ENCODE measurements at regions not wholly inside any gene's neighbourhood (a gene's known extent, or its start where the extent isn't known, plus 50 kb on each side); places are given as distances from the start of the nearest gene placed in this dataset.

- TF ChIP-seq EP300 (IDR thresholded peaks at IDR 0.05) (no peak), CTCF (IDR thresholded peaks at IDR 0.05) (no peak), POLR2AphosphoS5 (IDR thresholded peaks at IDR 0.05) (no peak)
Measured at GRCh38 chr12:111122458-111122878, 202.1 kb upstream of the MYL2 start.
